PC-3 (cell line): ENCODE measurements at regions not wholly inside any gene's neighbourhood (a gene's known extent, or its start where the extent isn't known, plus 50 kb on each side); places are given as distances from the start of the nearest gene placed in this dataset.

ENCODE experiments used
- ATAC-seq: fragments of 200-7000 bp; cut with Tn5 transposase; 2 replicates; pipeline ENCODE4 v1.9.1; 2020; ENCODE audit warnings: mild to moderate bottlenecking, moderate library complexity
- BruUV-seq: library from RNA; stranded (reverse); fragments of 400-500 nt; replicated peaks from 2 replicates; lab custom pipeline; 2021; lab: Mats Ljungman, UMichigan
- CTCF ChIA-PET: fragments of 300-600 bp; sonication (Branson Sonifier 250); formaldehyde crosslinking; loops from one replicate; lab custom pipeline; 2022; ENCODE audit warnings: antibody characterized with exemption; lab: Charles Lee
- POLR2A ChIA-PET: fragments of 300-600 bp; sonication (Branson Sonifier 250); formaldehyde crosslinking; loops from one replicate; lab custom pipeline; 2022; ENCODE audit warnings: antibody characterized with exemption; ENCODE audit not compliant: unreplicated experiment; lab: Charles Lee
- DNase-seq: peaks from one replicate; pipeline ENCODE4 v3.0.0-alpha.2; 2015
- H2AFZ ChIP-seq: fragments of 300-600 bp; sonication (generic); 2 replicates; pipeline ENCODE4 v1.6.0; 2016; ENCODE audit warnings: antibody characterized with exemption, low read length
- H3F3A ChIP-seq: fragments of 300-600 bp; sonication (generic); one replicate; pipeline ENCODE4 v1.6.0; 2017; ENCODE audit warnings: antibody characterized with exemption, low read length, control low read depth, mild to moderate bottlenecking; ENCODE audit not compliant: unreplicated experiment
- H3K27ac ChIP-seq: fragments of 300-600 bp; sonication (generic); 2 replicates; pipeline ENCODE4 v1.5.1; 2016; ENCODE audit warnings: mild to moderate bottlenecking, low read length
- H3K27me3 ChIP-seq: fragments of 300-600 bp; sonication (generic); 2 replicates; pipeline ENCODE4 v1.6.1; 2016; ENCODE audit warnings: low read length, mixed read lengths
- H3K36me3 ChIP-seq: fragments of 300-600 bp; sonication (generic); 2 replicates; pipeline ENCODE4 v1.6.1; 2016; ENCODE audit warnings: low read depth, mixed run types, low read length, mixed read lengths
- H3K4me1 ChIP-seq: fragments of 300-600 bp; sonication (generic); 2 replicates; pipeline ENCODE4 v1.5.1; 2016; ENCODE audit warnings: low read length; ENCODE audit not compliant: insufficient read depth
- H3K4me2 ChIP-seq: fragments of 300-600 bp; sonication (generic); 2 replicates; pipeline ENCODE4 v1.6.0; 2016; ENCODE audit warnings: low read length
- H3K4me3 ChIP-seq: fragments of 300-600 bp; sonication (generic); 2 replicates; pipeline ENCODE4 v1.5.1; 2016; ENCODE audit warnings: mild to moderate bottlenecking, low read length, mixed read lengths
- H3K79me2 ChIP-seq: fragments of 300-600 bp; sonication (generic); 2 replicates; pipeline ENCODE4 v1.6.1; 2017; ENCODE audit warnings: low read length, mixed read lengths
- H3K9ac ChIP-seq: fragments of 300-600 bp; sonication (generic); 2 replicates; pipeline ENCODE4 v1.6.0; 2016; ENCODE audit warnings: mild to moderate bottlenecking, low read length
- H3K9me2 ChIP-seq: fragments of 300-600 bp; sonication (generic); replicated peaks from 2 replicates; pipeline ENCODE4 v1.6.1; 2016; ENCODE audit warnings: mixed run types, low read length, mixed read lengths
- H3K9me3 ChIP-seq: fragments of 300-600 bp; sonication (generic); 2 replicates; pipeline ENCODE4 v1.6.1; 2016; ENCODE audit warnings: low read length, mixed read lengths
- H4K20me1 ChIP-seq: fragments of 300-600 bp; sonication (generic); 2 replicates; pipeline ENCODE4 v1.6.1; 2016; ENCODE audit warnings: low read length, mixed read lengths
- EZH2 ChIP-seq: fragments of 300-600 bp; sonication (generic); IDR thresholded peaks from one replicate; pipeline ENCODE4 v1.6.1; 2017; ENCODE audit warnings: antibody characterized with exemption, mild to moderate bottlenecking, low read length; ENCODE audit not compliant: unreplicated experiment
- EZH2phosphoT487 ChIP-seq: fragments of 300-600 bp; sonication (generic); IDR thresholded peaks from 2 replicates; pipeline ENCODE4 v1.6.1; 2018; ENCODE audit warnings: mild to moderate bottlenecking, antibody characterized with exemption, low read length, borderline replicate concordance
- intact Hi-C: fragments of 100-400 bp; cut with micrococcal nuclease; formaldehyde crosslinking; loops from 2 replicates; pipeline ENCODE4 v1.9.0; 2023
- TF ChIP-seq, protein P1 (sequence below): fragments of 300-600 bp; sonication (generic); conservative IDR thresholded peaks from 2 replicates; pipeline ENCODE4 v1.5.1; 2017; ENCODE audit warnings: antibody characterized with exemption, low read depth, mild to moderate bottlenecking, low read length

DNA sequence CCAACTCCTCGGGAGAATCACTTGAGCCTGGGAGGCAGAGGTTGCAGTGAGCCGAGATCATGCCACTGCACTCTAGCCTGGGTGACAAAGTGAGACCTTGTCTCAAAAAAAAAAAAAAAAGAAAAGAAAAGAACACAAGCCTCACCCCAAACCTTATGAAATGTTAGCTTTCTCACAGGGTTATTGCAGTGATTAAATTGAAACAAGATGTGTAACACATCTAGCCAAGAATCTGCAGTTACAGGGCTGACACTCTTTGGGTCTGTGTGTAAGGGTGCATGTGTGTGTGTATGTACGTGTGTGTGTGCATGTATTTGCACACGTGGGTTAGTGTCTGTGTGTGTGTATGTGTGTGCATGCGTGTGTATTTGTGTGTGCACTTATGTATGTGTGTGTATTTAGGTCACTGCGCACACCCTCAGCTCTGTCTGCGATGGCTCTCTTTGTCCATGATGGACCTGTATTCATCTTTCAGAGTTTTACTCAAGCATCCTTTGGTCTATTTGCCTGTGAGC lies 336.3 kb downstream of the UQCRFS1 start:
- no peak overlapping the region for H3K9ac ChIP-seq
- ChIA-PET CTCF (no interaction called here), POLR2A (no interaction called here)
- no peaks in the 10 kb centered on the region for H3K4me1 ChIP-seq
- no peak for DNase-seq
- BruUV-seq: no TSS peak
- H2AFZ ChIP-seq: no peak overlapping the region
- H3K27me3 ChIP-seq: 0 out of 2 replicates have a peak, but pooled peaks cover 6% of the 10 kb centered on the region
- no peak for TF ChIP-seq EZH2
- TF ChIP-seq EZH2phosphoT487: no peak
- TF ChIP-seq, protein P1, sequence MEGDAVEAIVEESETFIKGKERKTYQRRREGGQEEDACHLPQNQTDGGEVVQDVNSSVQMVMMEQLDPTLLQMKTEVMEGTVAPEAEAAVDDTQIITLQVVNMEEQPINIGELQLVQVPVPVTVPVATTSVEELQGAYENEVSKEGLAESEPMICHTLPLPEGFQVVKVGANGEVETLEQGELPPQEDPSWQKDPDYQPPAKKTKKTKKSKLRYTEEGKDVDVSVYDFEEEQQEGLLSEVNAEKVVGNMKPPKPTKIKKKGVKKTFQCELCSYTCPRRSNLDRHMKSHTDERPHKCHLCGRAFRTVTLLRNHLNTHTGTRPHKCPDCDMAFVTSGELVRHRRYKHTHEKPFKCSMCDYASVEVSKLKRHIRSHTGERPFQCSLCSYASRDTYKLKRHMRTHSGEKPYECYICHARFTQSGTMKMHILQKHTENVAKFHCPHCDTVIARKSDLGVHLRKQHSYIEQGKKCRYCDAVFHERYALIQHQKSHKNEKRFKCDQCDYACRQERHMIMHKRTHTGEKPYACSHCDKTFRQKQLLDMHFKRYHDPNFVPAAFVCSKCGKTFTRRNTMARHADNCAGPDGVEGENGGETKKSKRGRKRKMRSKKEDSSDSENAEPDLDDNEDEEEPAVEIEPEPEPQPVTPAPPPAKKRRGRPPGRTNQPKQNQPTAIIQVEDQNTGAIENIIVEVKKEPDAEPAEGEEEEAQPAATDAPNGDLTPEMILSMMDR: no peak
- no peaks in the 10 kb centered on the region for H3F3A ChIP-seq
- no peaks in the 10 kb centered on the region for H3K9me2 ChIP-seq
- H4K20me1 ChIP-seq: no peaks in the 10 kb centered on the region
- H3K9me3 ChIP-seq: no peaks in the 10 kb centered on the region
- no peak for ATAC-seq
- H3K4me3 ChIP-seq: no peak overlapping the region
- H3K27ac ChIP-seq: no peak overlapping the region
- H3K36me3 ChIP-seq: no peaks in the 10 kb centered on the region
- intact Hi-C loops: no loop called here
- no peaks in the 10 kb centered on the region for H3K79me2 ChIP-seq
- H3K4me2 ChIP-seq: no peak overlapping the region

DNA sequence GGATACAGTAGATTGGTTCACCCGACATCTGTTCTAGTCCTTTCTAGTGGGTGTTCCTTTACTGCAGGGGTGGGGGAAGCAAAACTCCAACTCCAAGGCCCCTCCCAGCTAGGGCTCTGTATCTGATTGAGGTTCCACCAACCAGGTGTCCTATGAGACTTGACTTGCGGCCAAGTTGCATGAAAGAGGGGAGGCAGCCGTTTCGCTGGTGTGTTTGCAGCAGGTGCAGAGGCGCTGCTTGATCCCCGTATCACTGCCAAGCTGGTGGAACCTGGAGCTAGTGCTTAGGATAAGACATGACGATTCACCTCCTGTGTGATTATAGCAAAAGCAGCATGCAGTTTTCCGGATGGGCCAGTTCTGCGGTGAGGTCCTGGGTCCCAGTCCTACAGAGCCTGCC lies 338.2 kb downstream of the UQCRFS1 start:
- Histone ChIP-seq H3K27me3 (0 out of 2 replicates have a peak, but pooled peaks cover 6% of the 10 kb centered on the region), H3K36me3 (no peaks in the 10 kb centered on the region), H3F3A (no peaks in the 10 kb centered on the region), H3K9me2 (no peaks in the 10 kb centered on the region), H2AFZ (no peak overlapping the region), H3K4me3 (no peak overlapping the region), H3K79me2 (no peaks in the 10 kb centered on the region), H4K20me1 (no peaks in the 10 kb centered on the region), H3K4me2 (no peak overlapping the region), H3K9ac (no peak overlapping the region), H3K4me1 (no peaks in the 10 kb centered on the region), H3K9me3 (no peaks in the 10 kb centered on the region), H3K27ac (no peak overlapping the region)
- POLR2A ChIA-PET: no interaction called here
- no TSS peak for BruUV-seq
- no peak for DNase-seq
- TF ChIP-seq, protein P1: no peak
- TF ChIP-seq EZH2phosphoT487: no peak
- TF ChIP-seq EZH2: no peak
- ATAC-seq: no peak
- intact Hi-C loops: no loop called here
- CTCF ChIA-PET: no interaction called here

DNA sequence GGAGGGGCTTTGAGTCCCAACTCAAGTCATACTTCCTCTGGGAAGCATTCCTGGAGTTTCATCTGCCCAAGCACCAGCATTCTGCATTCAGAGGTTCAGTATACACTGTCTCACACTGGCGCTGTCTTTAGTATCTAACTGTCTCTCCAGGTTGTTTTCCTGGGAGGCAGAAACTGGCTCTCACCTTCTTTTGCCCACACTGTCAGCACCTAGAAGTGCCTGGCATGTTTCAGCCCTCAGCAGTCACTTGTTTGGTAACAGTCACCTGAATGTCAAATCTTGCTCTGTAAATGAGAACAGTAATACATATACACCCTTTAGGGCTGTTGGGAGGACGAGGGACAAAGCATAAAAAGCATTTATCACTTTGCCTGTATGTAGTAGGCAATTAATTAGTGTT lies 339.6 kb downstream of the UQCRFS1 start:
- intact Hi-C loops: no loop called here
- Histone ChIP-seq H3K4me1 (no peaks in the 10 kb centered on the region), H2AFZ (no peak overlapping the region), H3K79me2 (no peaks in the 10 kb centered on the region), H3K4me3 (no peak overlapping the region), H3K9ac (no peak overlapping the region), H3K27ac (no peak overlapping the region), H3F3A (no peaks in the 10 kb centered on the region), H3K9me2 (no peaks in the 10 kb centered on the region), H3K4me2 (no peak overlapping the region), H3K36me3 (no peaks in the 10 kb centered on the region), H4K20me1 (no peaks in the 10 kb centered on the region), H3K9me3 (no peaks in the 10 kb centered on the region), H3K27me3 (0 out of 2 replicates have a peak, but pooled peaks cover 6% of the 10 kb centered on the region)
- ChIA-PET CTCF (no interaction called here), POLR2A (no interaction called here)
- no peak for ATAC-seq
- no peak for DNase-seq
- no TSS peak for BruUV-seq
- TF ChIP-seq EZH2 (no peak), EZH2phosphoT487 (no peak)
- TF ChIP-seq, protein P1: no peak
